HepG2 (cell line): ENCODE measurements at regions not wholly inside any gene's neighbourhood (a gene's known extent, or its start where the extent isn't known, plus 50 kb on each side); places are given as distances from the start of the nearest gene placed in this dataset.

Experiments
- ATAC-seq: fragments of 200-7000 bp; cut with Tn5 transposase; 3 replicates; pipeline ENCODE4 v1.9.1; 2020; ENCODE audit warnings: mild to moderate bottlenecking, moderate library complexity
- BruUV-seq: library from RNA; stranded (reverse); fragments of 400-500 nt; replicated peaks from 2 replicates; lab custom pipeline; 2021; lab: Mats Ljungman, UMichigan
- CTCF ChIA-PET: fragments of 300-600 bp; formaldehyde crosslinking; extraction: SDS; loops from one replicate; lab custom pipeline; 2021; ENCODE audit warnings: low total read pairs, inconsistent platforms, low intra/inter-chr PET ratio; lab: Yijun Ruan, JAX
- POLR2A ChIA-PET: fragments of 350-600 bp; sonication (Branson Sonifier 250); formaldehyde crosslinking; loops from one replicate; lab custom pipeline; 2020; ENCODE audit warnings: antibody characterized with exemption, inconsistent platforms; lab: Yijun Ruan, JAX
- DNase-seq: peaks from one replicate; pipeline ENCODE4 v3.0.0-alpha.2; 2015; ENCODE audit warnings: low spot score
- FAIRE-seq: peaks from 3 replicates; lab custom pipeline; 2011; peaks lifted over from hg19 to GRCh38; lab: Jason Lieb, UNC
- H2AFZ ChIP-seq: one replicate; pipeline ENCODE4 v1.6.1; 2011; ENCODE audit warnings: low read length, inconsistent platforms
- H3K27ac ChIP-seq: fragments of 300-600 bp; 3 replicates; pipeline ENCODE4 v1.8.0; 2011; ENCODE audit warnings: mixed run types, mild to moderate bottlenecking, mixed read lengths, low read length, inconsistent platforms; ENCODE audit not compliant: insufficient read depth; ENCODE audit errors: extremely low read length
- H3K27me3 ChIP-seq, 2 experiments: fragments of 200-600 bp in 1 of 2; 2 replicates in 1 of 2; 3 replicates in 1 of 2; pipeline versions ENCODE4 v1.6.0 to v1.8.0; 2011; ENCODE audit warnings: low read length in 2 of 2, mild to moderate bottlenecking in 2 of 2, moderate library complexity in 2 of 2, inconsistent platforms in 1 of 2; ENCODE audit not compliant: insufficient read depth in 2 of 2, control insufficient read depth in 1 of 2
- H3K36me3 ChIP-seq, 2 experiments: fragments of 200-600 bp in 1 of 2; replicated peaks in 1 of 2; 2 replicates in 1 of 2; 3 replicates in 1 of 2; pipeline versions ENCODE4 v1.5.1 to v1.8.0; 2011; ENCODE audit warnings: low read length in 2 of 2, inconsistent platforms in 1 of 2; ENCODE audit not compliant: insufficient read depth in 2 of 2, control insufficient read depth in 1 of 2
- H3K4me1 ChIP-seq: 2 replicates; pipeline ENCODE4 v1.5.1; 2012; ENCODE audit warnings: low read length, inconsistent platforms; ENCODE audit not compliant: insufficient read depth
- H3K4me2 ChIP-seq: 2 replicates; pipeline ENCODE4 v1.6.0; 2011; ENCODE audit warnings: low read depth, low read length, inconsistent platforms
- H3K4me3 ChIP-seq, 3 experiments: fragments of 200-600 bp in 1 of 3; sonication (generic), shearing (Covaris generic) in 1 of 3; replicated peaks in 1 of 3; 2 replicates each; pipeline ENCODE4 v1.5.1; 2011 to 2016; ENCODE audit warnings: low read length in 3 of 3, inconsistent platforms in 2 of 3, low read depth in 2 of 3, mild to moderate bottlenecking in 2 of 3, control low read depth in 1 of 3, mixed read lengths in 1 of 3; ENCODE audit not compliant: insufficient read depth in 1 of 3
- H3K79me2 ChIP-seq: one replicate; pipeline ENCODE4 v1.6.1; 2011; ENCODE audit warnings: low read length, inconsistent platforms; ENCODE audit not compliant: insufficient read depth
- H3K9ac ChIP-seq: 2 replicates; pipeline ENCODE4 v1.6.0; 2011; ENCODE audit warnings: mild to moderate bottlenecking, low read depth, low read length, inconsistent platforms; ENCODE audit not compliant: insufficient read depth
- H3K9me3 ChIP-seq: 2 replicates; pipeline ENCODE4 v1.5.1; 2012; ENCODE audit warnings: mild to moderate bottlenecking, low read length
- H4K20me1 ChIP-seq: 2 replicates; pipeline ENCODE4 v1.6.0; 2011; ENCODE audit warnings: inconsistent platforms, mild to moderate bottlenecking, low read length, moderate library complexity; ENCODE audit not compliant: insufficient read depth
- GPN1 ChIP-seq: sonication (generic); formaldehyde crosslinking; IDR thresholded peaks from 2 replicates; pipeline ENCODE4 v1.5.1; 2020; ENCODE audit warnings: missing genetic modification reagents, borderline replicate concordance
- KDM5A ChIP-seq: fragments of 200-600 bp; sonication (generic); IDR thresholded peaks from 2 replicates; pipeline ENCODE4 v1.7.0; 2018; ENCODE audit warnings: antibody characterized with exemption, mild to moderate bottlenecking, low read length, borderline replicate concordance
- ZFP36L2 ChIP-seq: sonication (generic); formaldehyde crosslinking; IDR thresholded peaks from 2 replicates; pipeline ENCODE4 v1.4.0; 2020; ENCODE audit warnings: missing genetic modification reagents
- ZNF691 ChIP-seq: sonication (generic); formaldehyde crosslinking; IDR thresholded peaks from 2 replicates; pipeline ENCODE4 v1.4.0; 2020; ENCODE audit warnings: missing genetic modification reagents, low read depth, mild to moderate bottlenecking, borderline replicate concordance
- ZNF710 ChIP-seq: sonication (generic); formaldehyde crosslinking; IDR thresholded peaks from 2 replicates; pipeline ENCODE4 v1.5.0; 2020; ENCODE audit warnings: mild to moderate bottlenecking, missing genetic modification reagents, borderline replicate concordance
- ZNF850 ChIP-seq: sonication (generic); formaldehyde crosslinking; conservative IDR thresholded peaks from 2 replicates; pipeline ENCODE4 v1.9.0; 2021; ENCODE audit warnings: mild to moderate bottlenecking, missing genetic modification reagents
- WGBS: methylation state at CpG from one replicate; pipeline ENCODE4 v1.1.6; 2017; ENCODE audit warnings: low lambda C conversion rate; 5-methylcytosine and 5-hydroxymethylcytosine counted together
- in situ Hi-C: cut with HindIII; loops from 2 replicates; pipeline ENCODE4 v1.10.0; 2017; ENCODE audit warnings: low pct_unique_long_range_greater_than_20kb; ENCODE audit not compliant: extremely low pct_ligation_motif_present
- intact Hi-C: fragments of 100-400 bp; cut with micrococcal nuclease; formaldehyde crosslinking; loops from one replicate; pipeline ENCODE4 v1.10.0; 2022; ENCODE audit not compliant: unreplicated experiment

- H3K27me3 ChIP-seq = no peaks in the 10 kb centered on the region
- no TSS peak for BruUV-seq
- no peak overlapping the region for H3K4me3 ChIP-seq
- no peak for DNase-seq
- no peaks in the 10 kb centered on the region for H4K20me1 ChIP-seq
- TF ChIP-seq ZNF710 (no peak), ZFP36L2 (CRISPR knock-in tag) (no peak), ZNF850 (CRISPR knock-in tag) (no peak), KDM5A (no peak)
- no peak overlapping the region for H3K27ac ChIP-seq
- intact Hi-C loops (no loop called here), in situ Hi-C loops (no loop called here)
- H3K79me2 ChIP-seq = no peaks in the 10 kb centered on the region
- no peak overlapping the region for H3K4me2 ChIP-seq
- H3K36me3 ChIP-seq = no peaks in the 10 kb centered on the region
- CTCF ChIA-PET = no interaction called here
- FAIRE-seq = no peak
- H2AFZ ChIP-seq = no peak overlapping the region
- POLR2A ChIA-PET = no interaction called here
- no peaks in the 10 kb centered on the region for H3K9me3 ChIP-seq
- H3K9ac ChIP-seq = no peak overlapping the region
- 0% methylated on average over 1 of the region's 1 CpG for WGBS
- no peaks in the 10 kb centered on the region for H3K4me1 ChIP-seq
- ATAC-seq = no peak
Measured at GRCh38 chr9:73741316-73741715, 589.7 kb downstream of the ANXA1 start.

- no peaks in the 10 kb centered on the region for H3K4me1 ChIP-seq
- H3K9ac ChIP-seq = no peak overlapping the region
- POLR2A ChIA-PET = no interaction called here
- FAIRE-seq (no peak), DNase-seq (no peak), ATAC-seq (no peak)
- no peaks in the 10 kb centered on the region for H3K9me3 ChIP-seq
- no peak overlapping the region for H3K27ac ChIP-seq
- H3K4me3 ChIP-seq = no peak overlapping the region
- H3K27me3 ChIP-seq = no peaks in the 10 kb centered on the region
- no peaks in the 10 kb centered on the region for H4K20me1 ChIP-seq
- H2AFZ ChIP-seq = no peak overlapping the region
- no TSS peak for BruUV-seq
- 4% methylated on average over 3 of the region's 3 CpGs for WGBS
- CTCF ChIA-PET = no interaction called here
- no peak for TF ChIP-seq ZNF691 (CRISPR knock-in tag)
- no peak for TF ChIP-seq GPN1
- H3K4me2 ChIP-seq = no peak overlapping the region
- in situ Hi-C loops (no loop called here), intact Hi-C loops (no loop called here)
- H3K79me2 ChIP-seq = no peaks in the 10 kb centered on the region
- no peaks in the 10 kb centered on the region for H3K36me3 ChIP-seq
Measured at GRCh38 chr9:73742412-73742811, 590.7 kb downstream of the ANXA1 start.
